Globus pallidus (tissue), 1 donor: ENCODE measurements at regions not wholly inside any gene's neighbourhood (a gene's known extent, or its start where the extent isn't known, plus 50 kb on each side); places are given as distances from the start of the nearest gene placed in this dataset.

Experiments used
- DNase-seq: peaks from one replicate; pipeline ENCODE4 v3.0.0-alpha.2; 2015; ENCODE audit warnings: low spot score

GRCh38 chr9:85428230-85428629 lies 313.5 kb downstream of the AGTPBP1 start:
- no peak for DNase-seq

GRCh38 chr9:85427772-85428171 lies 314.0 kb downstream of the AGTPBP1 start:
- no peak for DNase-seq

GRCh38 chr9:85425153-85425611 lies 316.6 kb downstream of the AGTPBP1 start:
- peak; percentile 33 for DNase-seq

- DNase-seq, result no peak
These were observed 318.3 kb downstream of the AGTPBP1 start for GRCh38 chr9:85423422-85423821.

- no peak for DNase-seq
These were observed 320.1 kb downstream of the AGTPBP1 start for GRCh38 chr9:85421641-85422040.

DNA sequence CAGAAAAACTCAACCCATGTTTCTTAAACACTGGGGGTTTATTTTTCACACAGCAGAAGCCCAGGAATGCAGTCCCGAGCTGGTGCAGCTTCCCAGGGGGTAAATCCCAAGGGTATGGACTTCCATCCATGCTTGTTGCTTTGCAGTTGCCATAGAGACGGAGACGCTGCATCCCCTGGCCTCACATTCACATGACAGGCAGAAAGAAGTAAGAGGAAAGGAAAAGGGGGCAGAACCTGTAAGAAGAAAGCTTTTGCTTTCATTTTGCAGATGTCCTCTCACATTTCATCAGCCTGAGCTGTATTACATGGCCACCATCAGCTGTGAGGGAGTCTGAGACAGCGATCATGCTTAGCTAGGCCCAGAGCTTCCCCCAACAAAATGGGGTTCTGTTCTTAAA lies 321.0 kb downstream of the AGTPBP1 start:
- no peak for DNase-seq

GRCh38 chr9:85417674-85418073 lies 324.1 kb downstream of the AGTPBP1 start:
- no peak for DNase-seq

DNA sequence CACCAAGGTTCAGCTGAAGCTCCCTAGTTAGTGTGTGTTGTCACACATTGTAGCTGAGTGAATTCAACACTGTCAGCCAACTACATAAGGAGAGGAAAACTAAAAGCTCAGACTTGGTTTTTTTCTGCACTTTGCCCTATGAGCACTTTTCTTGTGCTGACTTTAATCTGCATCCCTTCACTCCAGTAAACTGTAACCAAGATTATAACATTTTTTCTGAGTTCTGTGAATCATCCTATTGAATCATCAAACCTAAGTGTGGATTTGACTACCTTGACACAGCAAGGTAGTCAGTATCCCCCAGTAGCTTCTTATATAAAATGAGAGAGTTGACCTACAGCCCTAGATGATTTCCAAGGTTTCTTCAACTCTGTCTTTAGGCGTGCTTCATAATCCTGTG lies 325.0 kb downstream of the AGTPBP1 start:
- no peak for DNase-seq

DNA sequence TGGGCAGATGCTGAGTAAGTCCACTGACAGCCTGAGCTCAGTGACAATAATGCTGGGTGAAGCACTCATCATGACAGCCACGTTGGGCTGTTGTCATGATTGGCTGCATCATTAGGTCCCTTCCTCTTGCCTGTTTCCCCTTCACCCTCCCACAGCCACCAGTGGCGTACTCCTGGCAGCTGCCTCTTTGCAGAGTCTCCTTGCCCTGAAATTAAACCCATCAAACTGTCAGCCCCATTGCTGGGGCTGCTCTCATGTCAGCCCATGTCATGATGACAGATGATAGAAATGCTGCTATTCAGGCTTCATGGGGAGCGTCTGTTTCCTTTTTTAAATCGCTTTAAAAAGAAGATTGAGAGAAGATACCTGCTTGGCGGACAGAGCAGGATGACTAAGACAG lies 327.4 kb downstream of the AGTPBP1 start:
- DNase-seq, result no peak

DNA sequence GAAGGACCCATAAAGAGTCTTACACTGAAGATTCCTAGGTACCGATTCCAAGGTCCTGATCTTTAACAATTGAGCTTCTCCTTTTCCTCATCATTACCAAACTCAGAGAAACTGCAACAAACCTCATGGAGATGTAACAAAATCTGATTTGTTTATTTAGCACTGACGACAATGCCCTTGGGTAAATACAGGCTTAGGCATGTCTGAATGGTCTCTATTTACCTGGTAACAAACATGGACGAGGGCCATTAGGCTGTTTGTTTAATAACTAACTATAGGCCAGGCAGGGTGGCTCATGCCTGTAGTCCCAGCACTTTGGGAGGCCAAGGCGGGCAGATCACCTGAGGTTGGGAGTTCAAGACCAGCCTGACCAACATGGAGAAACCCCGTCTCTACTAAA lies 333.3 kb downstream of the AGTPBP1 start:
- no peak for DNase-seq

DNA sequence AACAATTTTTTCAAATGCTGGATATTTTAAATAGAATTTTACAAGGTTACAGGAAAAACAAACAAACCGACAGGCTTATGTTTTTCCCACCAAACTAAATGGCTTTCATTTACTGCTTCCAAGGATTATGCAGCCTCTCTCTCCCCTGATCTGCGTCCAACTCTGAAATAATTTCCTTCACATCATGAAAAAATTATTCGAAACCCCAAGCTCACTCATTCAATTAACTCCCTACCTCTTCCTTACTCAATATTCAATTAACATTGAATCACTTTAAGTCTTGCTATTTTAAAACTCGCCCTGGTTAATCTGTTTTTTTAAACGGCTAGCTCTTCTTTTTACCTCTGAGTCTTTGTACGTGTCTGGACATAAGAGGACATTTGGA lies 336.2 kb downstream of the AGTPBP1 start:
- DNase-seq, result no peak

- DNase-seq, result no peak
These were observed 336.7 kb downstream of the AGTPBP1 start for GRCh38 chr9:85404911-85405565.

GRCh38 chr9:85402551-85402950 lies 339.2 kb downstream of the AGTPBP1 start:
- no peak for DNase-seq

GRCh38 chr9:85401998-85402397 lies 339.8 kb downstream of the AGTPBP1 start:
- no peak for DNase-seq

DNA sequence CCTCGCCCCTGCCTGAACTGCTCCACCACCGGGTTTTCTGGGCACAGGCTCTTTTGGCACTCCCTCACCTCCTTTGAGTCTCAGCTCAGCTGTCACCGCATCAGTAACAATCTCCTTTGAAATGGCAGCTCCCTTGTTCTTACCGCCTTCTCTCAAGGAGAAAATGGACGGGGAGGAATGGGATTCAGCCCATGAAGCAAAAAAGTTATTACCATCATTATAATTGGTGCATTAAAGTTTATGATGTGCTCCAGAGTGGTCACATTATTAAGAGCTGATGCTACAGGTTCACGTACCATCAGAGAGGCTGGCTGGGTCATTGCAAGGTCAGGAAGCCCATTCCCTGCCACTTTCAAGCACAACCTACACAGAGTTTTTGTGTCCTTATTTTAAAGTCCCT lies 344.7 kb downstream of the AGTPBP1 start:
- no peak for DNase-seq

DNA sequence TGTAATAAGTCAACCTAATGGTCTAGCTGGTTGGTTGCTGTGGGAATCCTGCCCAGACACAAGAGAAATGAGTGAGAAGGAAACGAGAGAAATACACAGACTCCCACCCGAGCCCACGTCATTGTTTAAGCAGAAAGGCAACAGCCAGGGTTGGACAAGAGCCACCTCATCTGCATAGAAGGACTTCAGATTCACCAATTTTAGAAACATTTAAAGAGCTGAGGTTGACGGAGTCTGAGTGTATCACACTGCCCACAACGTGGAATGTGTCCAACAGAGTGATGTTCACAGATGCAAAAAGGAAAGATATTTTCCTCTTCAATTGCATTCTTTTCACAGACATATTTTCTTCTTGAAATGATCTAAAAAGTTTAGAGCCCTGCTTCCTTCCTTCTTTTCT lies 349.5 kb downstream of the AGTPBP1 start:
- DNase-seq, result no peak

DNA sequence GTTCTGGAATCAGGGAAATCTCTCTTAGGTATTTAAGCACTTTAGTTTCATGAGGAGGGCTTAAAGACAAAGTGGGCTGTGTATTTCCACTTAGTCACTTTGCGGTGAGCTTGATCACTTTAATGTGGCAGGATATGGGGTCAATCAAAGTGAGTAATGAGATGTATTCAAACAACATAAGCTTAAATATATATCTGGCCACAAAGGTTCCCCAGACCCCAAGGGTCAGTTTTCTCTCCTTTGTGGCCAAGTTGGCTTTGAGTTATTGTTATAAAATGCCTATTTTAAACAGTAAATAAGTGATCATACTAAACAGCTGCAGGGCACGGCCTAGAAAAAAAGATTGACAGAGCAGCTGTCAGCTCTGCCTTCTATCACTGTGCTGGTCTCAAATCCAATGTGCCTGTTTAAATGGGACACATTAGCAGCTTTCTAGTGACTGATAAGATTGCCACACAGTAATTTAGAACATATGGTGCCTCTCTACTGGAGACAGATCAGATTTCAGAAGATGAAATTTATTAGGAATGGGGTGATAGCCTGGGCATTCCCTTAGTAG lies 363.9 kb downstream of the AGTPBP1 start:
- no peak for DNase-seq

- no peak for DNase-seq
These were observed 373.0 kb downstream of the AGTPBP1 start for GRCh38 chr9:85368781-85369180.

GRCh38 chr9:85359161-85359560 lies 382.6 kb downstream of the AGTPBP1 start:
- DNase-seq, result no peak

- DNase-seq, result no peak
These were observed 392.7 kb downstream of the AGTPBP1 start for GRCh38 chr9:85349046-85349445.

DNA sequence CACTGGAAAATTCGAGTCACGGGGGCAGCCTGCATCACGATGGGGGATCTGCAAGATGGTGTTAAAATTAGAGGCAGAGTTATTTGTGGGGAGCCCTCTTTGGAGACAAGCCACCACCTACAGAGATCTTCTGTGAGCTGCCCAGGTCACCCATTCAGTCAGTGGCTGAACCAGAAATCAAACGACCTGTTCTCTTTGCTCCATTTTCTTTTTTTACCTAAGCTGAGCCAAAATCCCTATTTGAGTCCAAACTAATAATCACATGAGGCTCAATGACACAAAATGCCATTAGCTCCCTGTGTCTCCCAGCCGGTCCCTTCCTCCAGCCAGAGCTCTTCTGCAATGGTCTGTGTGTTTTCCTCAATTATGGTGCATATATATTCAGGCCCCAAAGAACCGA lies 394.2 kb downstream of the AGTPBP1 start:
- no peak for DNase-seq

- DNase-seq, result no peak
These were observed 396.9 kb downstream of the AGTPBP1 start for GRCh38 chr9:85344901-85345300.

- DNase-seq, result no peak
These were observed 402.4 kb downstream of the AGTPBP1 start for GRCh38 chr9:85339338-85339737.

DNA sequence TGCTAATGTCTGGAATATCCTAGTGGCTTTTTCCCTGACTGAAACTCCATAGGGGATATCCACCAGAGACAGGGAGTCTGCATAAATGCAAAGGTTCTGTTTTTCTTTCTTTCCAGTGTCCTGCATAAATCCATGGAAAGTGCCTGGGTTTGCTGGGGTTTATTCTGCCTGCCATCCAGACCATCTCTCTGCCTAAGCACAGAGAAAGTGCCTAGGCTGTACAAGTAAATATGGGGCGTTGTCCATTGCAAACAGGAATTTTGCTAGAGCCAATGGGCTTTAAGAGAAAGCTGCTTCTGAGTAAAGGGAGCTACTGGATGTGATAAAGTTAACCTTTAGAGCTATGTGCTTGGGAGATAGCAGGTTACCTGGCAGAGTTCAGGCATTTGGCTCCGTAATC lies 407.5 kb downstream of the AGTPBP1 start:
- DNase-seq, result no peak
